HG03039 (cell line): ENCODE measurements at regions not wholly inside any gene's neighbourhood (a gene's known extent, or its start where the extent isn't known, plus 50 kb on each side); places are given as distances from the start of the nearest gene placed in this dataset.
"Not testable (repeated sequence)": the region's sequence is repeated elsewhere in the genome, so short reads cannot be mapped to it uniquely, and the experiment has no call there.

Experiments
- ATAC-seq: cut with Tn5 transposase; IDR thresholded peaks from one replicate; pipeline ENCODE4 v1.9.1; 2021; ENCODE audit warnings: mild to moderate bottlenecking, moderate library complexity; ENCODE audit not compliant: unreplicated experiment

- no peak for ATAC-seq
Measured at GRCh38 chr2:129915303-129915840, 64.1 kb upstream of the RAB6C start.

GRCh38 chr2:129918604-129919003, 60.9 kb upstream of the RAB6C start:
- no peak for ATAC-seq

GRCh38 chr2:129922571-129923264, 56.7 kb upstream of the RAB6C start:
- no peak for ATAC-seq

DNA sequence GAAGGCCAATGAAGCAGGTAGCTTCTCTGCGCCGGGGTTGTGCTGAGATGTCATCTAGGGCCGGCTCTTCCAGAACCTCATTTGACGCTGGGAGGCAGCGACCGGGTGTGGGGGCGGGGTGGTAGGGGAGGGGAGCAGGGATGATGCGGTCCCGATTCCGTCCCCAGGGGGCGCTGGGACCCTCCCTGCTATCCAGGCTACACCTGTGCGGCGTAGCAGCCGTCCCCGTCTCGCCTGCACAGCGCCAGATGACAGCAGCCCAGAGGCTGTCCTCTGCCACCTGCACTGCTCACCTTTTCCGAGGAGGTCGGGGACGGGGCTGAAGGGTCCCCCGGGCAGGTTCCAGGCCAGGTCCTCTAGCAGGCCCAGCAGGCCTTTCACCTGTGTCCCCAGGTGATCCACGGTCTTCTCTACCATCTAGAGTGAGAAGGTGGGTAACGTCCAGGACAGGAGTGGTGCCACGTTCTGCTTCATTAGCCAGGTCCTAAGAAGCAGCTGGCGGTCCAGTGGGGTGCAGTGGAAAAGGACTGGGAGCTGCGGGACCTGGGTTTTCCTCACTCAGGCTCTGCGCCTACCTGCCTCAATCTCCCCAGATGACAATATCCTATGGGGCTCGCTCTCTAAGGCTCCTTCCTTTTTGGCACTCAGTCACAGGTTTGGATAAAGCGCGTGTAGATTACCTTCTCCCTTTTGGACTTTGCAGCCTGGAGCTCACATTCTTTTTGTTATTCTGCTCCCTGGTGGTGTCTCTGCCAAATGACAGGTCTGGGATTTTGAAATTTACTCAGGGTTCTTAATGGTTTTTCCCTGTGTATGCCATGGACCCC, 56.0 kb upstream of the RAB6C start:
- no peak for ATAC-seq

DNA sequence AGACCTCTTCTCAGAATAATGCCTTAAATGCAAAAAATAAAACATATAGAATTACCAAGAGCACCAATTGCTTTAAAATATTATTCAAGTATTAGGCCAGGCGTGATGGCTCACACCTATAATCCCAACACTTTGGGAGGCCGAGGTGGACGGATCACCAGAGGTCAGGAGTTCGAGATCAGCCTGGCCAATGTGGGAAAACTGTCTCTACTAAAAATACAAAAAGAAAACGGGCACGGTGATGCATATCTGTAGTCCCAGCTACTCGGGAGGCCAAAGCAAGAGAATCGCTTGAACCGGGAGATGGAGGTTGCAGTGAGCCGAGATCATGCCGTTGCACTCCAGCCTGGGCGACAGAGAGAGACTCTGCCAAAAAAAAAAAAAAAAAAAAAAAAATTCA, 55.4 kb upstream of the RAB6C start:
- not testable (repeated sequence) for ATAC-seq

GRCh38 chr2:129925381-129925780, 54.1 kb upstream of the RAB6C start:
- ATAC-seq, result no peak

DNA sequence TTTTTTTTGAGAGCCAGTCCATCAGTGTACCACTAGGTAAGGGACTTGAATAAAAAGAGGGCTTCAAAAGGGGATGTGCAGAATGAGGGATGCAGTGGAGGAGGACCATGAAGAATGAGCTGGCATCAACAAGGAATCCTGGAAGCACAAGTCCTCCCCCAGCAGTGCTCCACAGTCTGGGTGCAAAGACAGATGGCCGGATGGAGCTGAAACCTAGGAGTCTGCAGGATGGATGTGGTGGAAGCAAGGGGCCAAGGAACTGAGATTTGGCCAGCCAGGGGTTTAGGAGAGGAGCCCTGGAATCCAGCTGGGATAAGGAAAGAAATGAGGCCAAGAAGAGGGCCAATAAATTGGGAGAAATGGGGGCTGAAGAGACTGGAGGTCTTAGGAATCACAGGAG, 51.8 kb upstream of the RAB6C start:
- no peak for ATAC-seq

DNA sequence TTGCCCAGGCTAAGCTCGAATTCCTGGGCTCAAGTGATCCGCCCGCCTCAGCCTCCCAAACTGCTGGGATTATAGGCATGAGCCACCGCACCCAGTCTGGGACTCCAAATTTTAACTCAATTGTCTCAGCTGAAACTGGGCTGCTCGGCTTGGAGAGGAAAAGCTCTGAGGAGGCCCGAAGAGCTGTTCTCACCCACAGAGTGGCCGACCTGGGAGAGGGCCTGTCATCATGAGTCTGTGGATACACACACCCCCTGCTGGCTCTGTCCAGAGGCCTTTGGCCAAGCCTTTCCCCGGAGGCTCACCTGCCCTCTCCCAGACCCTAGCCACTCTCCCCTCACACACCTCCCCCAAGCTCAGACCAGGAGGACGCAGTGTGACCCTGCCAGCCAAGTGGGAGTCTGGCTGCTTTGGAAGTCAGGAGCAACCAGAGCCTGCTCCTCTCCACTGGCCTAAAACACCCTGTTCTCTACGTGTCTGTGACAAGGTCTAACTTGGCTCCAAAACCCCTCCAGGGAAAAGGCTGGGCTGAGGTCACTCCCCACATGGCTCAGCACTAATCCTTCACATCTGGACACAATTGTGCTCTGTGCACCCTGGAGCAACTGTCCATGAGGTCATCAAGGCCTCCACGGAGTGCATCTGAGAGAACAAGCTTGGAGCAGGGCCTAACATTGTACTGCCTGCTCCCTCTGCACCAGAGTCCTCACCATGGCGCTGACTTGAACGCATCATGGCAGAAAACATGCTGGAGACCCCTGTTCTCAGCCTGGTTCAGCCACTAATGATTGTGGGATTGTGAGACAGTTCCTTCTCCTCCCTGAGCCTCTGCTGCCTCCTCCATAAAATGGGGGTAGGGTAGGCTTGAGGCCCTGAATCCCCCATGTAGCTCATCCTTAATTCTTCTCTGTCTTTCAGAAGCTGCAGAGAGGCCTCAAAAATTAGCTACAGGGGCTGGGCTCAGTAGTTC, 49.9 kb upstream of the RAB6C start:
- ATAC-seq, result no peak
